BLaER1 (cell line): ENCODE measurements at regions not wholly inside any gene's neighbourhood (a gene's known extent, or its start where the extent isn't known, plus 50 kb on each side); places are given as distances from the start of the nearest gene placed in this dataset.

Experiments
- H3K27ac ChIP-seq: shearing (Covaris generic); formaldehyde crosslinking; 2 replicates; pipeline ENCODE4 v1.8.1; 2022
- H3K27me3 ChIP-seq: shearing (Covaris generic); formaldehyde crosslinking; 2 replicates; pipeline ENCODE4 v1.8.1; 2022
- H3K36me3 ChIP-seq: shearing (Covaris generic); formaldehyde crosslinking; 2 replicates; pipeline ENCODE4 v1.8.1; 2022
- H3K4me1 ChIP-seq: shearing (Covaris generic); formaldehyde crosslinking; 2 replicates; pipeline ENCODE4 v1.8.1; 2022
- H3K4me2 ChIP-seq: shearing (Covaris generic); formaldehyde crosslinking; 2 replicates; pipeline ENCODE4 v1.8.1; 2022
- H3K4me3 ChIP-seq: shearing (Covaris generic); formaldehyde crosslinking; 2 replicates; pipeline ENCODE4 v1.8.1; 2022
- H3K9ac ChIP-seq: shearing (Covaris generic); formaldehyde crosslinking; 2 replicates; pipeline ENCODE4 v1.8.1; 2022
- H3K9me3 ChIP-seq: shearing (Covaris generic); formaldehyde crosslinking; 2 replicates; pipeline ENCODE4 v1.8.1; 2022
- H4K20me1 ChIP-seq: shearing (Covaris generic); formaldehyde crosslinking; 2 replicates; pipeline ENCODE4 v1.8.1; 2022
- Cebpa-rat ChIP-seq: shearing (Covaris generic); IDR thresholded peaks from 2 replicates; pipeline ENCODE4 v1.8.1; 2022

DNA sequence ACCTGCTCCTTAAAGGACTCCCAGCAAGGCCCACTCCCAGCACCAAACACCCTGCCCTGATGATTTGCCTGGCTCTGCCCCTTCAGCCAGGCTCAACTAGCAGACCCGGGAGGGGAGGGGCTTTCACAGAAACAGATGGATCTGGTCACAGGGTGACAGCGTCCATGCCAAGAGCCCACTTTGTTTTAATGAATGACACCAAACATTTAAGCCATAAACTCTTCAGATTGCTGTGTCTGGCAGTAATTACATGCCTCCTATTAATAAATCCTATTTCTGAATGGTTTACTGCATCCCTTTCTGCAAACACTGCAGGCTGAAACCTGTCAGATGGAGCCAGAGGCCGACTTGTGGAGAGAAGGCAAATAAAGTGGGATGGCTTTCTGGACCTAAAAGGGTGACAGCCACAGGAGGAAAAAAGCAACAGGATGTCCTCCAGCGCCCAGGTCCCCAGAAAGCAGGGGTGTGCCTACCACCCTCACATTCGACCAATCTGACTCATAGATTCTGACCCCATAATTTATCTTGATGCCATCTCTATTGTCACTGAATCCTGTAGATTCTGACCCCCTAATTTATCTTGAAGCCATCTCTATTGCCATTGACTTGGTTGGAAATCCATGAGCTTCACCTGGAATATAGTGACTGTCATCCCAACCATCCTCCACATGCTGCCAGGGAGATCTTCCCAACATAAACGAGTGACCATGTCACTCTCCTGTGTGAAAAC lies 200.9 kb downstream of the PLPP3 start:
- no peaks in the 10 kb centered on the region for H3K36me3 ChIP-seq
- H3K9ac ChIP-seq: no peak overlapping the region
- H4K20me1 ChIP-seq: no peaks in the 10 kb centered on the region
- no peak overlapping the region for H3K27ac ChIP-seq
- H3K4me1 ChIP-seq: no peaks in the 10 kb centered on the region
- H3K27me3 ChIP-seq: no peaks in the 10 kb centered on the region
- TF ChIP-seq Cebpa-rat: no peak
- no peaks in the 10 kb centered on the region for H3K9me3 ChIP-seq
- H3K4me3 ChIP-seq: no peak overlapping the region
- no peak overlapping the region for H3K4me2 ChIP-seq

DNA sequence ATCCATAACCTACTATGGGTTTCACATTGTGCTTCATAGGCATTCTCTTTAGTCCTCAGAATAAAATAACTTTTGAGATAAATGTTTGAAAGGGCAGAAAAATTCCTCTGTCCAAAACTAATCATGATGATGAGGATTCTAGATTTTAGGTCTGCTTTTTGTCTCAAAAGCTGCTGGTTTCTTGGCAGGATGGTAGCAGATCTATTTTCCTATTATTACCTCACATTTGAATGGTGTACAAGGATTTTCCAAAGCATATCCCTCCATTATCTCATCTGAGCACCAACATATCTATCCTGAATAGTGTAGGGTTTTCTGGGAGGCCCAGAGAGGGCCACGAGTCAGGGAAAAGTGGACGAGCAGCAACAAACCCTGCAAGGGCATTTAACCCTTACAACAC lies 201.9 kb downstream of the PLPP3 start:
- Histone ChIP-seq H3K9me3 (no peaks in the 10 kb centered on the region), H3K4me3 (no peak overlapping the region), H3K4me1 (no peaks in the 10 kb centered on the region), H3K36me3 (no peaks in the 10 kb centered on the region), H4K20me1 (no peaks in the 10 kb centered on the region), H3K4me2 (no peak overlapping the region), H3K27me3 (no peaks in the 10 kb centered on the region), H3K27ac (no peak overlapping the region), H3K9ac (no peak overlapping the region)
- TF ChIP-seq Cebpa-rat: no peak

DNA sequence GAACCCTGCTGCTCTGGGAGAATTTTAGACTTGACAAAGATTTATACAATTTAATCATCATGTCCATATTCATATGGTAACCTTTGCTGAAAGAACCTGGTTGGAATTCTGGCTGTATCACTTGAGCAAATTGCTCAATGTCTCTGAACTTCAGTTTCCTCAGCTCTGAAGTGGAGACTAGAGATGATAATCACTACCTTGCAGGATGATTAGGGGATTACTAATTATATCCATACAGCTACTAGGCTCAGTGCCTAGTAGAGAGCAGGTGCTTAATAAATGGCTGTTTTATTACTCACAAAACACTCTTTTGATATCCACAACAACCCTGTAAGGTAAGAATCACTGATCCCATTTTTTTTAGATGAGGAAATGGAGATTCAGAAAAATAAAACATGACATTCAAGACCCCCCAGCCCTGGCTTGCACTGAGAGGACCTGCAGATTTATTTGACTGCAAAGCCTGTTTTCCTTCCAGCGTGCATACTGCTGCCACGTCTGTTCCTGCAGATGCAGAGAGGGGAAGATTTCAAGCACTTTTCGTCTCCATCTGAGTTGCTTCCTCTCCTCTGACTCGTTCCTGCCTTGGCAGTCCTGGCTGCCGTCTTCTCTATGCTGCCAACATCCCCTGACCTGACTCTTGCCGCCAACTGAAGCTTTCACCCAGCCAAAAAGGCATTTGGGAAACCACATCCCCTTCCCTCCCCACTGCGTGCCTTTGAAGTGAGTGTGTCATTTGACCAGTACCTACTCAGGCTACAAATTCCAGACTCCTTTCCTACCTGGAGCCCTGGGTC lies 203.0 kb downstream of the PLPP3 start:
- Histone ChIP-seq H3K27me3 (no peaks in the 10 kb centered on the region), H3K9ac (no peak overlapping the region), H3K9me3 (no peaks in the 10 kb centered on the region), H3K27ac (no peak overlapping the region), H3K4me1 (no peaks in the 10 kb centered on the region), H4K20me1 (no peaks in the 10 kb centered on the region), H3K4me3 (no peak overlapping the region), H3K4me2 (no peak overlapping the region), H3K36me3 (no peaks in the 10 kb centered on the region)
- no peak for TF ChIP-seq Cebpa-rat

DNA sequence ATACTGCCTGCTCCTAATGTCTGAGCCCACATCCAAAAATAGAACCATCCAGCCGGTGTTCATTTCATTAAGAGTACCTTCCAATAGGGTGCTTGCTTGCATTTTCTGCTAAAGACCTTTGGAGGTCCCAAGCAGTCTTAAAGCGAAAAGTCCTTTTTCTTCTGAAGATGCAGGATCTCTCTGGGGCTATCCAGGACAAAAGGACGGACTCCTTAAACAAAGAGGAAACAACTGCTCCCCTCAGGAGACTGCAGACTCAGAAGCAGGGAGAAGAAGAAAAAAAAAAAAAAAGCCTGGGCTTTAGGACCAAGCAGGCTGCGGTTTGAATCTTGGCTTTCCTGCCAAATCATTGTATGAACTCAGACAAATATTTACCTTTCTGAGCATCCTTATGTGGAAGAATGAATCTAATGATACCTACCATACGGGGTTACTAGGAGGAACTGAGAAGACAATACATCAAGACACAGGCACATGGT lies 204.0 kb downstream of the PLPP3 start:
- no peaks in the 10 kb centered on the region for H3K27me3 ChIP-seq
- H3K27ac ChIP-seq: no peak overlapping the region
- no peak overlapping the region for H3K4me3 ChIP-seq

DNA sequence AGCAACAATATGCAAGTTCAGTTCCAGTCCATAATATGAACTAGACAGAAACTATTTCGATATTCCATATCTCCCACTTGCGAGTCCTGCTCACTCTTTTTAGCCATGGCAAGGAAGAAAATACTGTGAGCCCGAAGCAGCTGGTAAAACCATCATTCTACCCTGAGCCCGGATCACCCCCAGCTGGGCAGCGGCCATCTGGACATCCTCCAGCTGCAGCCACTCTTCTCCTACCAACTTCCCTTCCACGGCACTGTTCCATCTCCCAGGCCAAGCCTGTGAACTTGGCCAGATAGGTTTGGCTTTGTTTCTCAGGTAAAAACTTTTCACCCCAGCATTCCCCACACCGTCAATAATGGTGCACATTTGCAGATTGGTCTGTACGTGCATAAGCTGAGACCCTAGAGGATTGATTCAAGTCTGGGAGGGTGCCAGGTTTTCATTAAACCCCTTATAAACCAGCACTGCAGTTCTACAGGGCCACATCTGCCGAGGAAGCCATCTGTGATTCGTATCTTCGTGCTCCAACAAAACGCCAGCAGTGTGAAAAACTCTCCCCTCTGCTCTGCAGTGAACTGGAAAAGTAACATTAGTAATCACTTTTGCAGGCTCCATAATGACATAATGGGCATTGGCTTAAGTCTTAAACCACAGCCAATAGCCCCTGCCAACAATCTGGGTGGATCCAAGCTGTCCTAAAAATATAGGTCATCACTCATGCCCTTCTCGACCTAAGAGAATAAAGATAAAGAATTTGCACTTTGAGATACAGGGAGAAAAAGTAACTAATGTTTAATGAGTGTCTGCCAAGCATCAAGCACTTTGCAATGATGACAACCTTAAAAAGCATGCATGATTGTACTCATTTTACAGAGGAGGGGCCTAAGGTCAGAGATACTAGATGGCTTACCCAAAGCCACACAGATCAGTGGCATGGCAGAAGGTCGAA lies 205.1 kb downstream of the PLPP3 start:
- Histone ChIP-seq H3K4me1 (no peaks in the 10 kb centered on the region), H4K20me1 (no peaks in the 10 kb centered on the region), H3K36me3 (no peaks in the 10 kb centered on the region), H3K4me3 (no peak overlapping the region), H3K9me3 (no peaks in the 10 kb centered on the region), H3K9ac (no peak overlapping the region), H3K4me2 (no peak overlapping the region), H3K27me3 (no peaks in the 10 kb centered on the region), H3K27ac (no peak overlapping the region)
- no peak for TF ChIP-seq Cebpa-rat

More for the DNA sequence above, 204.0 kb downstream of the PLPP3 start:
- no peaks in the 10 kb centered on the region for H3K9me3 ChIP-seq
- no peaks in the 10 kb centered on the region for H3K4me1 ChIP-seq
- H3K9ac ChIP-seq: no peak overlapping the region
- TF ChIP-seq Cebpa-rat: no peak
- H3K4me2 ChIP-seq: no peak overlapping the region
- no peaks in the 10 kb centered on the region for H3K36me3 ChIP-seq
- H4K20me1 ChIP-seq: no peaks in the 10 kb centered on the region

DNA sequence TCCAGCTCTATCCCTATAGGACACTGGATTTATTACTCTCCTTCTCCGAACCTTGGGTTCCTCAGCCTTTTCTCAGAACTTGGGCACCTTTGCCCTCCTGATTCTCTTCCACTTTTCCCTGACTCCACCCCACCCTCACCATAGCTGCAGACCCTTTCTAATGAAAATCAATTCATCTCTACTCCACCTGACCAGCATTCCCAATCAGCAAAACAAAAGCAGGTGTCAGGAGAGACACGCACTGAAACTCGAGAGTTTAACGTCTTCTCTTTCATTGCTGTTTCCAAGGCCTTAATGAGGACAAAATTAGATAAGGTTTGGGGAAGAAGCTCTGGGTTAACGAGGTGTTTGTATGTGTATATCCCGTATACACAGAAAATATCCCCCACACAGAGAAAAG lies 208.8 kb downstream of the PLPP3 start:
- Histone ChIP-seq H3K27me3 (no peaks in the 10 kb centered on the region), H4K20me1 (no peaks in the 10 kb centered on the region), H3K9me3 (no peaks in the 10 kb centered on the region), H3K27ac (no peak overlapping the region), H3K4me2 (no peak overlapping the region), H3K4me1 (no peaks in the 10 kb centered on the region), H3K4me3 (no peak overlapping the region), H3K9ac (no peak overlapping the region), H3K36me3 (no peaks in the 10 kb centered on the region)
- no peak for TF ChIP-seq Cebpa-rat

DNA sequence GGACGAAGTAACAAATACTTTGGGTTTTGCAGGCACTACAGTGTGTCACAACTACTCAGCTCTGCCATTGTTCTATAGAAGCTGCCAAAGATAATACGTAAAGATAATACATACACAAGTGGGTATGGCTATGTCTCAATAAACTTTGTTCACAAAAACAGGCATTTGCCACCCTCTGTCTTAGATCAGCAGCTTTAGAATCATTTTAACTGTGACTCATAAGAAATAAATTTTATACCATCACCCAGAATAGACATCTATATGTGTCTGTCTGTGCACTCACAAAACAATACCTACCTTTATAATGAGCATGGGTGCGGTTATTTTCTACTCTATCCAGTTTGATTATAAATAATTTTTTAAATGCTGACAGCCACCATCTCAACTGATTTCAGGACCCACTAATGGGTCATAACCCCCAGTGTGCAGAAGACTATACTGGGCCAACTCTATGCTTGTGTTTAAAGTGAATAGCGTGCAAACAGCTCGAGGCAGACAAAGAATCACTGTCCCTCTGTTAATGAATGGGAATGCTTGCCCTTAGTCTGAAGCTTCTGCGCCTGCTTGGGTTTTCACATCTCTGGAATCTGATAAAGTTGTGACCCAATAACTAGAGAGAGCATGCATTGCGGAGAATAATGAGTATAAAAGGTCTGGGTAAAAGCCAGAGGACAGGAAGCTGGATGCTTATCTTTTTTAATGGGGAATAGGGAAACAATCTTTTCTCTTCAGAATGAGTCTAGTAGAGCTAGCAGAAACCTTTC lies 216.2 kb downstream of the PLPP3 start:
- Histone ChIP-seq H3K4me2 (no peak overlapping the region), H3K9ac (no peak overlapping the region), H3K9me3 (no peaks in the 10 kb centered on the region), H3K4me1 (no peaks in the 10 kb centered on the region), H3K36me3 (no peaks in the 10 kb centered on the region), H3K4me3 (no peak overlapping the region), H3K27me3 (no peaks in the 10 kb centered on the region), H4K20me1 (no peaks in the 10 kb centered on the region), H3K27ac (no peak overlapping the region)
- no peak for TF ChIP-seq Cebpa-rat

DNA sequence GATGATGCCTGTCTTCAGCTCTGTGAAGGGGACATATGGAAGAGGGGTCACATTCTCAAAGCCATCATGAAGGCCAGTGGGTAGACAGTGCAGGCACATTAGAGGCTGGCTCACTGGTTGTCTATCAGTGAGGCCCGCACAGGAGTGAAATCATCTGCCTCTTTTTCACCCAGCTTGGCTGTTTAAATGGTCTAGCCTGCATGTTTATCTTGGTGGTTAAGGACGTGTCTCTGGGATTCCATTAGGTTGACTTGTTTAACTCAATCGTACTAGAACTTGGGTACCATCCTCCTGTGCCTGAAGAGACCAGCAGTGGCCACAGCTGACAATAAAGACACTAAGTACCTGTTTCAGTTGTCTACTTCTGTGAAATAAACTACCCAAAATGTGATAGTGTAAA lies 219.3 kb downstream of the PLPP3 start:
- H3K4me1 ChIP-seq: no peaks in the 10 kb centered on the region
- no peak overlapping the region for H3K9ac ChIP-seq
- no peaks in the 10 kb centered on the region for H3K27me3 ChIP-seq
- no peak overlapping the region for H3K27ac ChIP-seq
- H3K9me3 ChIP-seq: no peaks in the 10 kb centered on the region
- H4K20me1 ChIP-seq: no peaks in the 10 kb centered on the region
- no peaks in the 10 kb centered on the region for H3K36me3 ChIP-seq
- no peak overlapping the region for H3K4me2 ChIP-seq
- TF ChIP-seq Cebpa-rat: no peak
- no peak overlapping the region for H3K4me3 ChIP-seq

DNA sequence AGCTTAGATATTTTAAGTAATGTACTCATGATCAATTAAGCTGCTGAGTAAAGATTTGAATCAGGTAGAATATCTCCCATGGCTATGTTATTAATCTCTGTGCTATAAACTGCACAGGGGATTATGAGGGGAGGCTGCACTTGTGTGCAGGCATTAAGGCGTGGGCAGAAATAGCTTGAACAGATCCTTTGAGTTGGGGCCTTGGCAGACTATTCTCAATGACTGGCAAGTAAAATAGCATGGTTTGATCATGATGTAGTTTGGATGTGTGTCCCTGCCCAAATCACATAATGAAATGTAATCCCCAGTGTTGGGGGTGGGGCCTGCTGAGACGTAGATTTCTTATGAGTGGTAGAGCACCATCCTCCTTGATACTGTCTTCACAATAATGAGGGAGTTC lies 220.3 kb downstream of the PLPP3 start:
- no peak for TF ChIP-seq Cebpa-rat
- Histone ChIP-seq H3K4me2 (no peak overlapping the region), H3K27ac (no peak overlapping the region), H3K4me1 (no peaks in the 10 kb centered on the region), H3K4me3 (no peak overlapping the region), H3K27me3 (no peaks in the 10 kb centered on the region), H3K9me3 (no peaks in the 10 kb centered on the region), H4K20me1 (no peaks in the 10 kb centered on the region), H3K9ac (no peak overlapping the region), H3K36me3 (no peaks in the 10 kb centered on the region)
